Heart left ventricle (tissue), 16 donors: ENCODE measurements at regions not wholly inside any gene's neighbourhood (a gene's known extent, or its start where the extent isn't known, plus 50 kb on each side); places are given as distances from the start of the nearest gene placed in this dataset.

ENCODE experiments used
- ATAC-seq, 4 donors: fragments of 200-7000 bp; cut with Tn5 transposase; one replicate each; pipeline ENCODE4 v1.9.1; 2020 to 2022; ENCODE audit warnings: moderate library complexity in 4 of 4, mild to moderate bottlenecking in 3 of 4, moderate number of reproducible peaks in 1 of 4
- DNase-seq, 5 donors: peaks; one replicate each; pipeline ENCODE4 v3.0.0-alpha.2; 2020
- H3K27ac ChIP-seq, 12 donors: fragments of 200-600 bp; sonication (generic) in 4 of 12; one replicate each; pipeline versions ENCODE4 v1.5.0 to v1.8.0; 2016 to 2022; ENCODE audit warnings: mild to moderate bottlenecking in 2 of 12
- H3K27me3 ChIP-seq, 9 donors: fragments of 200-600 bp; sonication (generic) in 2 of 9; one replicate each; pipeline versions ENCODE4 v1.5.1 to v1.8.0; 2016 to 2022; ENCODE audit warnings: mild to moderate bottlenecking in 3 of 9
- H3K36me3 ChIP-seq, 9 donors: fragments of 200-600 bp; sonication (generic) in 2 of 9; one replicate each; pipeline versions ENCODE4 v1.5.0 to v1.8.0; 2018 to 2022; ENCODE audit warnings: mild to moderate bottlenecking in 2 of 9
- H3K4me1 ChIP-seq, 12 donors: fragments of 200-600 bp; sonication (generic) in 4 of 12; one replicate each; pipeline versions ENCODE4 v1.5.0 to v1.8.0; 2016 to 2022; ENCODE audit warnings: mild to moderate bottlenecking in 3 of 12
- H3K4me3 ChIP-seq, 12 donors: fragments of 200-600 bp; sonication (generic) in 4 of 12; one replicate each; pipeline versions ENCODE4 v1.5.0 to v1.8.0; 2017 to 2022; ENCODE audit warnings: mild to moderate bottlenecking in 9 of 12, moderate library complexity in 4 of 12
- H3K9me3 ChIP-seq, 12 donors: fragments of 200-600 bp; sonication (generic) in 4 of 12; one replicate each; pipeline versions ENCODE4 v1.5.0 to v1.8.0; 2016 to 2022; ENCODE audit warnings: mild to moderate bottlenecking in 1 of 12
- POLR2A ChIP-seq, 2 donors: fragments of 450-650 bp; IDR thresholded peaks; one replicate each; pipeline ENCODE4 v1.6.1; 2017; ENCODE audit warnings: antibody characterized with exemption in 2 of 2, mild to moderate bottlenecking in 2 of 2, moderate library complexity in 2 of 2
- WGBS, 4 donors: extraction: QIAGEN DNeasy Blood & Tissue Kit in 2 of 4; methylation state at CpG; one replicate each; pipeline versions ENCODE4 v1.1.5 to v1.1.7; 2013 to 2018; 5-methylcytosine and 5-hydroxymethylcytosine counted together
- intact Hi-C, 10 donors: fragments of 100-400 bp; cut with DNase I; formaldehyde crosslinking; loops; one replicate each; pipeline versions ENCODE4 v1.11.1 to v1.14.2; 2022
- TF ChIP-seq, protein P1 (sequence below), 12 donors: fragments of 200-600 bp; sonication (generic) in 4 of 12; IDR thresholded peaks; one replicate each; pipeline versions ENCODE4 v1.5.0 to v1.8.0; 2018 to 2022; ENCODE audit warnings: antibody characterized with exemption in 12 of 12, mild to moderate bottlenecking in 5 of 12
- donor health status: ischemic (EF 13 %, LVEDD 7.1; RV severe dilation, severe dysfunction).
- donor health status: healthy with polysubstance abuse.
- donor health status: DM: no; HTN: yes; CAD: no.
- donor health status: DM: no; HTN: no; CAD: no.
- donor health status: ischemic (EF 25% LVEDD 6.9; RV normal size, moderate dysfunction).
- donor health status: ischemic (EF 25% LVEDD 5.7; RV mildly dilated, moderate dysfunction).
- donor health status: healthy.
- donor health status: DM: yes; HTN: yes; CAD: no.
- donor health status: ischemic (EF 35%, LVEDD 5.7; RV mildly dilated, moderate dysfunction).
- donor health status: nonischemic (EF 11% LVEDD 7.7; RV severe dilation, severe dysfunction).
- donor health status: DM: yes; HTN: yes; CAD: no.
- donor health status: PGD.
- donor health status: ischemic (EF 29% LVEDD 5.4; RV normal size, mild dysfunction).
- donor health status: nonischemic (EF 23%, LVEDD 6.1; RV moderate dilation, normal function).

DNA sequence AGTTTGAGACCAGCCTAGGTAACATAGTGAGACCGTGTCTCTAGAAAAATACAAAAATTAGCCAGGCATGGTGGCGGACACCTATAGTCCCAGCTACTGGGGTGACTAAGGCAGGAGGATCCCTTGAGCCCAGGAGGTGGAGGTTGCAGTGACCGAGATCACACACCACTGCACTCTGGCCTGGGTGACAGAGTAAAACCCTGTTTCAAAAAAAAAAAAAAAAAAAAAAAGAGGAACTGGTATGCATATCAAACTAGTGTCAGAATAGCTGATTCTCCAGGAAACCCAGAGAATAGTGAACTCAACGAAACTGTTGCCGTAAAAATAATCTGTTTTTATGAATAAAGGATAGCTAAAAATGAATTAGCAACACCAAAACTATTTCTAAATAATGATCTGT is 126.6 kb upstream of the BASP1 start:
- intact Hi-C loops, result no loop called here
- Histone ChIP-seq H3K27ac (no peak overlapping the region), H3K4me1 (no peaks in the 10 kb centered on the region), H3K36me3 (no peaks in the 10 kb centered on the region), H3K27me3 (no peaks in the 10 kb centered on the region), H3K9me3 (no peaks in the 10 kb centered on the region), H3K4me3 (no peak overlapping the region)
- TF ChIP-seq, protein P1, sequence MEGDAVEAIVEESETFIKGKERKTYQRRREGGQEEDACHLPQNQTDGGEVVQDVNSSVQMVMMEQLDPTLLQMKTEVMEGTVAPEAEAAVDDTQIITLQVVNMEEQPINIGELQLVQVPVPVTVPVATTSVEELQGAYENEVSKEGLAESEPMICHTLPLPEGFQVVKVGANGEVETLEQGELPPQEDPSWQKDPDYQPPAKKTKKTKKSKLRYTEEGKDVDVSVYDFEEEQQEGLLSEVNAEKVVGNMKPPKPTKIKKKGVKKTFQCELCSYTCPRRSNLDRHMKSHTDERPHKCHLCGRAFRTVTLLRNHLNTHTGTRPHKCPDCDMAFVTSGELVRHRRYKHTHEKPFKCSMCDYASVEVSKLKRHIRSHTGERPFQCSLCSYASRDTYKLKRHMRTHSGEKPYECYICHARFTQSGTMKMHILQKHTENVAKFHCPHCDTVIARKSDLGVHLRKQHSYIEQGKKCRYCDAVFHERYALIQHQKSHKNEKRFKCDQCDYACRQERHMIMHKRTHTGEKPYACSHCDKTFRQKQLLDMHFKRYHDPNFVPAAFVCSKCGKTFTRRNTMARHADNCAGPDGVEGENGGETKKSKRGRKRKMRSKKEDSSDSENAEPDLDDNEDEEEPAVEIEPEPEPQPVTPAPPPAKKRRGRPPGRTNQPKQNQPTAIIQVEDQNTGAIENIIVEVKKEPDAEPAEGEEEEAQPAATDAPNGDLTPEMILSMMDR (IDR thresholded peaks at IDR 0.05), result no peak
- no peak for TF ChIP-seq POLR2A (IDR thresholded peaks at IDR 0.05)
- ATAC-seq (no peak), DNase-seq (no peak)
- 88 to 94% (median 92%) methylated on average over 5 of the region's 5 CpGs for WGBS, 4 donors

- Histone ChIP-seq H3K27ac (no peak overlapping the region), H3K4me1 (no peaks in the 10 kb centered on the region), H3K36me3 (no peaks in the 10 kb centered on the region), H3K27me3 (no peaks in the 10 kb centered on the region), H3K4me3 (no peak overlapping the region), H3K9me3 (no peaks in the 10 kb centered on the region)
- ATAC-seq, result no peak
- TF ChIP-seq, protein P1 (IDR thresholded peaks at IDR 0.05), result no peak
- no peak for TF ChIP-seq POLR2A (IDR thresholded peaks at IDR 0.05)
- 57 to 73% (median 63%) methylated on average over 7 of the region's 7 CpGs for WGBS, 4 donors
- DNase-seq, result no peak
- intact Hi-C loops, result no loop called here
These were observed 122.6 kb upstream of the BASP1 start for GRCh38 chr5:17094830-17095229.

DNA sequence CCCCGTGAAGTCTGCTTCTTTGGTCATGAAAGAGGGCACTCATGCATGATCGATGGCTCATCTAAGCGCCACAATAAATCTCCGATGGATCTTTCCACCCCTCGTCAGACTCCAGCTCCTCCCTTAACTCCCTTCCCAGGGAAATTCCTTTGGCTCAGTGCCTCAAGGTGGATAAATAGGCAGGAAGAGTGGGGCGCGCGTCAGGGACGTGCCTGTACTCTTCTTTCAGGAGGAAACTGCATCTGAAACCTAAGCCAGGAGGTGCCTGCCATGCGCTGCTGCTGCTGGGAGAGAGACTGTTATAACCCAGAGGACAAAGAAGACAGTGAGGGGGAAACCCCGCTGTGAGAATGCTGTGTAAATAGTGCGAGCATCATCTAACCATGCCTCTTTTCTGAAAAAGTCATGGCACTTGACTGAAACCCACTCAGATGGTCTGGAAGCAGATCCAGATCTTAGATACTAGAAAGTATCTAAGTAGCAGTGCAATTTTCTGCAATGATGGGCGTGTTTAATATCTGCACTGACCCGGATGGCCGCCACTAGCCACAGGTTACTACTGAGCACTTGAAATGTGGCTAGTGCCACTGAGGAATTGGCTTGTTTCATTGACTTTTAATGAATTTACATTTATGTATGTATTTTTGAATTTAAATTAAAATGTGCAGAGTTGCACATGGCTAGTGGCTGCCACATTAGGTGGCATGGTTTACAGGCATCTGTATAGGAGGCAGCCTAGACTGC is 120.3 kb upstream of the BASP1 start:
- TF ChIP-seq, protein P1 (IDR thresholded peaks at IDR 0.05), result no peak
- Histone ChIP-seq H3K36me3 (no peaks in the 10 kb centered on the region), H3K27ac (no peak overlapping the region), H3K27me3 (no peaks in the 10 kb centered on the region), H3K9me3 (no peaks in the 10 kb centered on the region), H3K4me1 (no peaks in the 10 kb centered on the region), H3K4me3 (no peak overlapping the region)
- ATAC-seq, result no peak
- DNase-seq, result no peak
- intact Hi-C loops, result no loop called here
- 57 to 74% (median 62%) methylated on average over 15 of the region's 15 CpGs for WGBS, 4 donors

DNA sequence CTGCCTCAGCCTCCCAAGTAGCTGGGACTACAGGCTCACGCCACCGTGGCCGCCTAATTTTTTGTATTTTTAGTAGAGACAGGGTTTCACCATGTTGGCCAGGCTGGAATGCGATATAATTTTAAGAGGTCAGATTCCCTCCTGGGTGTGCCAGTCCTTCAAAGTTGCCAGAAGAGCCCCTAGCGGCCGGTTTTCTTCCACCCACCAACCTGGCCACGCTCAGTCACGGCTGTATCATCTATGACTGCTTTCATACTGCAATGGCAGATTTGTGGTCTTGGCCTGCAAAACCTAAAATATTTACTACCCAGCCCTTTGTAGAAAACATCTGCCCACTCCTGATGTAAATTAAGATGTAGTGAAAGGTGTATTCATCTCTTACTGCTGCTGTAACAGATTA is 117.5 kb upstream of the BASP1 start:
- no peaks in the 10 kb centered on the region for H3K4me1 ChIP-seq
- no peak overlapping the region for H3K27ac ChIP-seq
- H3K4me3 ChIP-seq, result no peak overlapping the region
- ATAC-seq (no peak), DNase-seq (no peak)
- no peaks in the 10 kb centered on the region for H3K36me3 ChIP-seq
- H3K9me3 ChIP-seq, result no peaks in the 10 kb centered on the region
- WGBS, 4 donors, result 95 to 97% (median 97%) methylated on average over 8 of the region's 8 CpGs
- no peak for TF ChIP-seq POLR2A (IDR thresholded peaks at IDR 0.05)
- TF ChIP-seq, protein P1 (IDR thresholded peaks at IDR 0.05), result no peak
- intact Hi-C loops, result no loop called here
- H3K27me3 ChIP-seq, result no peaks in the 10 kb centered on the region
